B cell (primary cell): ENCODE measurements at regions not wholly inside any gene's neighbourhood (a gene's known extent, or its start where the extent isn't known, plus 50 kb on each side); places are given as distances from the start of the nearest gene placed in this dataset.

Experiments used
- ATAC-seq: fragments of 200-7000 bp; cut with Tn5 transposase; one replicate; pipeline ENCODE4 v1.10.0; 2021; ENCODE audit warnings: low read depth, mild to moderate bottlenecking, moderate number of reproducible peaks, moderate library complexity
- CTCF ChIA-PET: fragments of 350-600 bp; sonication (Branson Sonifier 250); formaldehyde crosslinking; loops from one replicate; lab custom pipeline; 2021; ENCODE audit warnings: antibody characterized with exemption, inconsistent platforms; lab: Charles Lee
- POLR2A ChIA-PET: fragments of 350-600 bp; sonication (Branson Sonifier 250); formaldehyde crosslinking; loops from one replicate; lab custom pipeline; 2021; ENCODE audit warnings: antibody characterized with exemption; lab: Charles Lee
- DNase-seq: peaks from one replicate; pipeline ENCODE4 v3.0.0; 2013
- H2AFZ ChIP-seq: 2 replicates; pipeline ENCODE4 v1.6.1; 2012; ENCODE audit warnings: mild to moderate bottlenecking, low read depth, low read length; ENCODE audit not compliant: insufficient read depth, poor library complexity, severe bottlenecking
- H3K27ac ChIP-seq, 2 donors: 1 replicate in 1 of 2; 2 replicates in 1 of 2; pipeline ENCODE4 v1.5.1; 2012 to 2013; ENCODE audit warnings: low read length in 2 of 2, mild to moderate bottlenecking in 2 of 2, moderate library complexity in 1 of 2
- H3K27me3 ChIP-seq, 4 experiments: fragments of 200-600 bp in 1 of 4; sonication (generic) in 1 of 4; replicated peaks in 1 of 4; 1 replicate in 2 of 4; 2 replicates in 2 of 4; pipeline versions ENCODE4 v1.6.1 to v1.7.0; 2013 to 2016; ENCODE audit warnings: low read length in 3 of 4, mild to moderate bottlenecking in 2 of 4, mixed read lengths in 1 of 4, moderate library complexity in 1 of 4; ENCODE audit not compliant: insufficient read depth in 4 of 4, control insufficient read depth in 3 of 4; ENCODE audit errors: control extremely low read depth in 1 of 4
- H3K36me3 ChIP-seq, 2 experiments: replicated peaks in 1 of 2; 1 replicate in 1 of 2; 2 replicates in 1 of 2; pipeline versions ENCODE4 v1.6.1 to v1.7.1; 2013; ENCODE audit warnings: low read length in 1 of 2; ENCODE audit not compliant: insufficient read depth in 2 of 2, control insufficient read depth in 1 of 2; ENCODE audit errors: control extremely low read depth in 1 of 2, extremely low read depth in 1 of 2
- H3K4me1 ChIP-seq, 2 donors: fragments of 200-600 bp in 1 of 2; sonication (generic) in 1 of 2; 1 replicate in 1 of 2; 2 replicates in 1 of 2; pipeline versions ENCODE4 v1.5.1 to v1.6.1; 2013 to 2017; ENCODE audit warnings: low read length in 2 of 2; ENCODE audit not compliant: control insufficient read depth in 2 of 2, insufficient read depth in 2 of 2
- H3K4me2 ChIP-seq: replicated peaks from 2 replicates; pipeline ENCODE3; 2012; ENCODE audit warnings: mild to moderate bottlenecking, low read depth, low read length; ENCODE audit not compliant: poor library complexity, severe bottlenecking
- H3K4me3 ChIP-seq, 5 experiments: fragments of 200-600 bp in 1 of 5; sonication (generic) in 1 of 5; 1 replicate in 3 of 5; 2 replicates in 2 of 5; pipeline versions ENCODE4 v1.5.1 to v1.7.0; 2011 to 2016; ENCODE audit warnings: low read length in 4 of 5, mild to moderate bottlenecking in 4 of 5, low read depth in 2 of 5, control low read depth in 1 of 5, moderate library complexity in 1 of 5; ENCODE audit not compliant: insufficient read depth in 1 of 5; ENCODE audit errors: control extremely low read depth in 1 of 5, extremely low read depth in 1 of 5
- H3K79me2 ChIP-seq: fragments of 200-600 bp; sonication (generic); one replicate; pipeline ENCODE4 v1.6.0; 2016; ENCODE audit warnings: low read length; ENCODE audit not compliant: control insufficient read depth, insufficient read depth
- H3K9ac ChIP-seq: fragments of 200-600 bp; sonication (generic); 2 replicates; pipeline ENCODE4 v1.6.1; 2017; ENCODE audit warnings: mild to moderate bottlenecking, low read length, moderate library complexity
- H3K9me3 ChIP-seq, 3 donors: one replicate each; pipeline versions ENCODE4 v1.6.1 to v1.7.1; 2013; ENCODE audit warnings: low read length in 2 of 3; ENCODE audit not compliant: control insufficient read depth in 2 of 3, insufficient read depth in 1 of 3; ENCODE audit errors: control extremely low read depth in 1 of 3
- H4K20me1 ChIP-seq: 2 replicates; pipeline ENCODE4 v1.6.0; 2012; ENCODE audit warnings: mild to moderate bottlenecking, low read length; ENCODE audit not compliant: insufficient read depth, control insufficient read depth, poor library complexity, severe bottlenecking
- H3K27ac Mint-ChIP-seq: one replicate; pipeline ENCODE4 v1.8.0; 2021; ENCODE audit warnings: mixed read lengths
- H3K27me3 Mint-ChIP-seq: one replicate; pipeline ENCODE4 v1.8.0; 2021; ENCODE audit warnings: mixed read lengths
- H3K4me1 Mint-ChIP-seq: one replicate; pipeline ENCODE4 v1.8.0; 2021; ENCODE audit warnings: mixed read lengths
- H3K4me3 Mint-ChIP-seq: one replicate; pipeline ENCODE4 v1.8.0; 2021; ENCODE audit warnings: mixed read lengths
- H3K9me3 Mint-ChIP-seq: one replicate; pipeline ENCODE4 v1.8.0; 2022; ENCODE audit warnings: mixed read lengths; ENCODE audit not compliant: insufficient read depth
- EZH2 ChIP-seq: IDR thresholded peaks from 2 replicates; pipeline ENCODE4 v1.6.1; 2012; ENCODE audit warnings: borderline replicate concordance, low read depth, mild to moderate bottlenecking, moderate library complexity, low read length; ENCODE audit not compliant: insufficient read depth, poor library complexity, severe bottlenecking
- WGBS: methylation state at CpG from one replicate; pipeline ENCODE4 v1.1.5; 2013; ENCODE audit warnings: missing lambda C conversion rate; ENCODE audit not compliant: insufficient coverage; 5-methylcytosine and 5-hydroxymethylcytosine counted together
- intact Hi-C: fragments of 100-400 bp; cut with micrococcal nuclease; formaldehyde crosslinking; loops from one replicate; pipeline ENCODE4 v1.10.0; 2022
- TF ChIP-seq, protein P1 (sequence below): fragments of 200-600 bp; IDR thresholded peaks from one replicate; pipeline ENCODE4 v1.8.0; 2022; ENCODE audit warnings: antibody characterized with exemption, mild to moderate bottlenecking

DNA sequence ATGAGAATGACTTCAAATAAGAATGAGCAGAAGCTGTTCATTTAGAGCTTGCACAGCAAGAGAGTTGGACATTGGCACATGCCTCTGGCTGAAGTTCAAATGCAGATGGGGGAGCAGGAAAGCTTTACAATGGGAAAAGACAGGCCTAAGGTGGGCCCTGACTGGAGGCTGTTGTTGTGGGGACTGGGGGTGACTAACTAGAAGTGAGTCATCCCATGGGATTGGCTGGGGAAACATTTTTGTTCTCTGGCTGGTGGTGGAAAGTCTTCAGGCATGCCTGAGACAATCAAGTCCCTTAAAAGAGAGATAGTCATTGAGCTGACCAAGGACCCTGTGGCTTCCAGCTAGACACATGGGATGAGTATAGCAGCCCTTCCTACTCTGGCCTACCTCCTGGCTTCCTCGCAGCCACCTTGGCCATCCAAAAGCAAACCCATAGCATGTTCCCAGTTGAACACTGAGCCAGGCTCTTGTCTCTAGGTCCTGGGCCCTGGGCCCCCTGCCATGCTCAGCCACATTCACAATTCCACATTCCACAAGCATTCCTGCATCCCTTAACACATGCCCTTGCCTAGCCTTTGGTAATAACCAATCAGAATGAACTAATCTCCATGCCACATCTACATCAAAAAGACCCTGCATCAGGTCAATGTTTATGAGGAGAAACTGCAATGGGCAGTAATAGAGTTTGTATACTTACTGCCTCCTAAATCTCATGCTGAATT is 873.4 kb downstream of the NLGN4Y start:
- Mint-ChIP-seq H3K9me3 (no peaks in the 10 kb centered on the region), H3K27me3 (no peaks in the 10 kb centered on the region), H3K4me1 (no peaks in the 10 kb centered on the region), H3K4me3 (no peak overlapping the region), H3K27ac (no peak overlapping the region)
- ChIA-PET CTCF (no interaction called here), POLR2A (no interaction called here)
- Histone ChIP-seq H3K4me3 (no peak overlapping the region), H3K4me1 (no peaks in the 10 kb centered on the region), H3K27me3 (no peaks in the 10 kb centered on the region), H4K20me1 (no peaks in the 10 kb centered on the region), H3K9ac (no peak overlapping the region), H2AFZ (no peak overlapping the region), H3K9me3 (peaks cover 0 to 5% (median 0%) of the 10 kb centered on the region in 3 donors), H3K36me3 (no peaks in the 10 kb centered on the region), H3K4me2 (no peak overlapping the region), H3K27ac (no peak overlapping the region), H3K79me2 (no peaks in the 10 kb centered on the region)
- DNase-seq (no peak), ATAC-seq (no peak)
- 100% methylated on average over 1 of the region's 1 CpG for WGBS
- TF ChIP-seq, protein P1, sequence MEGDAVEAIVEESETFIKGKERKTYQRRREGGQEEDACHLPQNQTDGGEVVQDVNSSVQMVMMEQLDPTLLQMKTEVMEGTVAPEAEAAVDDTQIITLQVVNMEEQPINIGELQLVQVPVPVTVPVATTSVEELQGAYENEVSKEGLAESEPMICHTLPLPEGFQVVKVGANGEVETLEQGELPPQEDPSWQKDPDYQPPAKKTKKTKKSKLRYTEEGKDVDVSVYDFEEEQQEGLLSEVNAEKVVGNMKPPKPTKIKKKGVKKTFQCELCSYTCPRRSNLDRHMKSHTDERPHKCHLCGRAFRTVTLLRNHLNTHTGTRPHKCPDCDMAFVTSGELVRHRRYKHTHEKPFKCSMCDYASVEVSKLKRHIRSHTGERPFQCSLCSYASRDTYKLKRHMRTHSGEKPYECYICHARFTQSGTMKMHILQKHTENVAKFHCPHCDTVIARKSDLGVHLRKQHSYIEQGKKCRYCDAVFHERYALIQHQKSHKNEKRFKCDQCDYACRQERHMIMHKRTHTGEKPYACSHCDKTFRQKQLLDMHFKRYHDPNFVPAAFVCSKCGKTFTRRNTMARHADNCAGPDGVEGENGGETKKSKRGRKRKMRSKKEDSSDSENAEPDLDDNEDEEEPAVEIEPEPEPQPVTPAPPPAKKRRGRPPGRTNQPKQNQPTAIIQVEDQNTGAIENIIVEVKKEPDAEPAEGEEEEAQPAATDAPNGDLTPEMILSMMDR = no peak
- intact Hi-C loops = no loop called here

DNA sequence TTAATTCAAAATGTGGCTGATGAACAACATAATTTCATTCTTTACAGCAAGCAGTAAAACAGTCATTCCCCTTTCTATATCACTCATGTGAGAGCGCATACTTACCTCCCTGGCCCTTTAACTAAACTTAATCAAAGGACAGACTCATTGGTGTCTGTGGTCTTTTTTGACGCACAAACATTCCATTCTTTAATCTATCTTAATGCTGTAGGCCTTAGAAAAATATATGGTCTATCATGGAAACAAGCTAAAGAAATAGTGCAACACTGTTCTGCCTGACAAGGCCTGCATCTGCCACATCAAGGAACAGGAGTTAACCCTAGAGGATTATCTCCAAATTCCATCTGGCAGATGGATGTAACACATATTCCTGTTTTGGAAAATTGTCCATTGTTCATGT is 878.1 kb downstream of the NLGN4Y start:
- H3K4me3 Mint-ChIP-seq = no peak overlapping the region
- no peaks in the 10 kb centered on the region for H3K9me3 Mint-ChIP-seq
- TF ChIP-seq, protein P1 = no peak
- TF ChIP-seq EZH2 = no peak
- no peaks in the 10 kb centered on the region for H3K36me3 ChIP-seq
- no peak for DNase-seq
- H3K9ac ChIP-seq = no peak overlapping the region
- no peaks in the 10 kb centered on the region for H3K27me3 ChIP-seq
- H3K9me3 ChIP-seq = peaks cover 0 to 5% (median 0%) of the 10 kb centered on the region in 3 donors
- H3K79me2 ChIP-seq = no peaks in the 10 kb centered on the region
- no peak overlapping the region for H2AFZ ChIP-seq
- ChIA-PET POLR2A (no interaction called here), CTCF (no interaction called here)
- intact Hi-C loops = no loop called here
- ATAC-seq = no peak
- no peak overlapping the region for H3K4me3 ChIP-seq
- H3K27me3 Mint-ChIP-seq = no peaks in the 10 kb centered on the region
- no peak overlapping the region for H3K27ac Mint-ChIP-seq
- H4K20me1 ChIP-seq = no peaks in the 10 kb centered on the region
- no peaks in the 10 kb centered on the region for H3K4me1 Mint-ChIP-seq
- H3K27ac ChIP-seq = no peak overlapping the region
- WGBS = no CpG with 5 or more reads among the region's 2 CpGs
- H3K4me2 ChIP-seq = no peak overlapping the region
- no peaks in the 10 kb centered on the region for H3K4me1 ChIP-seq
